HG03039 (cell line): ENCODE measurements at regions not wholly inside any gene's neighbourhood (a gene's known extent, or its start where the extent isn't known, plus 50 kb on each side); places are given as distances from the start of the nearest gene placed in this dataset.

Experiments
- ATAC-seq: cut with Tn5 transposase; IDR thresholded peaks from one replicate; pipeline ENCODE4 v1.9.1; 2021; ENCODE audit warnings: mild to moderate bottlenecking, moderate library complexity; ENCODE audit not compliant: unreplicated experiment

- no peak for ATAC-seq
These were observed 1130.5 kb downstream of the BRD1 start for GRCh38 chr22:48697223-48697622.

- ATAC-seq = no peak
These were observed 1131.3 kb downstream of the BRD1 start for GRCh38 chr22:48696371-48696770.

GRCh38 chr22:48695731-48696305 lies 1131.9 kb downstream of the BRD1 start:
- ATAC-seq = no peak

GRCh38 chr22:48695251-48695650 lies 1132.4 kb downstream of the BRD1 start:
- no peak for ATAC-seq

- ATAC-seq = no peak
These were observed 1133.3 kb downstream of the BRD1 start for GRCh38 chr22:48694296-48694883.

GRCh38 chr22:48693377-48694135 lies 1134.1 kb downstream of the BRD1 start:
- no peak for ATAC-seq

- no peak for ATAC-seq
These were observed 1134.8 kb downstream of the BRD1 start for GRCh38 chr22:48692734-48693376.

GRCh38 chr22:48691431-48691851 lies 1136.2 kb downstream of the BRD1 start:
- ATAC-seq = no peak

- ATAC-seq = no peak
These were observed 1136.9 kb downstream of the BRD1 start for GRCh38 chr22:48690583-48691317.

GRCh38 chr22:48689206-48689605 lies 1138.5 kb downstream of the BRD1 start:
- no peak for ATAC-seq

- no peak for ATAC-seq
These were observed 1139.3 kb downstream of the BRD1 start for GRCh38 chr22:48688366-48688765.

- ATAC-seq = no peak
These were observed 1140.1 kb downstream of the BRD1 start for GRCh38 chr22:48687606-48688005.

- no peak for ATAC-seq
These were observed 1140.9 kb downstream of the BRD1 start for GRCh38 chr22:48686694-48687302.

GRCh38 chr22:48685767-48686166 lies 1141.9 kb downstream of the BRD1 start:
- no peak for ATAC-seq

GRCh38 chr22:48683640-48684039 lies 1144.0 kb downstream of the BRD1 start:
- ATAC-seq = no peak

GRCh38 chr22:48682504-48682903 lies 1145.2 kb downstream of the BRD1 start:
- no peak for ATAC-seq

GRCh38 chr22:48680601-48681000 lies 1147.1 kb downstream of the BRD1 start:
- no peak for ATAC-seq

GRCh38 chr22:48679656-48680555 lies 1147.8 kb downstream of the BRD1 start:
- ATAC-seq = no peak
